ENCODE measurements at regions not wholly inside any gene's neighbourhood (a gene's known extent, or its start where the extent isn't known, plus 50 kb on each side); places are given as distances from the start of the nearest gene placed in this dataset.
"Not testable (repeated sequence)": the region's sequence is repeated elsewhere in the genome, so short reads cannot be mapped to it uniquely, and the experiment has no call there.

DNA sequence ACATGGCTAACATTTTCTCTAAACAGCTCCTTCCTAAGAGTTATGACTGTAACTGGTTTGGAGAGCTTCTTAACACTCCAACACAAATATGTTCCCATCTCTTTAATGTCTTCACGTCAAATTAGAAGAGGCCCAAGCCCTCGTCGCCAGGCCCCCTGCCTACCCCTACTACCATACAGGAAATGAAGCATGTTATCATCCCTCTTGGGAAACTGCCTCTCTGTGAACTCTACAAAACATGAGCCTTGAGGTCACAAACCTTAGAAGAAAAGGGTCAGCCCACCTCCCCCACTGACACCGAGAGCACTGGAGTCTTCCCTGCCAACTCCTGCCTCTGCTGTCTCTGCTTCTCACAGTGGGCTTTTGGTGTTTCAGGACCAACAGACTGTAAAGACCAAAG is 243.1 kb upstream of the STT3B start:
- no peak for DNase-seq (ENCODE audit: low spot score)

DNA sequence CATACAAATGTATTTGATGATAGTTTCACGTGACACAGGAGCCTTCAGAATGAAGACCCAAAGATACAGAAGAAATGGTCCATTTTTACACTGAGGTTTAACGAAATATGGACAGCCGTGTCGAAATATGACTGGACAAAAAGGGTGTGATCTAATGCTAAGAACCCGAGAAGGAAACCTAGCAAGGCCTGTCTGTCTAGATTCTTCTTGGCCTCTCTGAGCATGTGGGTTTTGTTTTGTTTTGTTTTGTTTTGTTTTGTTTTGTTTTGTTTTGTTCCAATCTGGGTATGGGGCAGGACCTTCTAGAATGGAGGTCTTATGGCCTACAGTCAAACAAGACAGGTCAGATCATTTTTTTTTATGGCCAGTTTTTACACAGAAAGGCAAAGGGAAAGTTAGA is 242.7 kb upstream of the STT3B start:
- DNase-seq (ENCODE audit: low spot score): no peak

DNA sequence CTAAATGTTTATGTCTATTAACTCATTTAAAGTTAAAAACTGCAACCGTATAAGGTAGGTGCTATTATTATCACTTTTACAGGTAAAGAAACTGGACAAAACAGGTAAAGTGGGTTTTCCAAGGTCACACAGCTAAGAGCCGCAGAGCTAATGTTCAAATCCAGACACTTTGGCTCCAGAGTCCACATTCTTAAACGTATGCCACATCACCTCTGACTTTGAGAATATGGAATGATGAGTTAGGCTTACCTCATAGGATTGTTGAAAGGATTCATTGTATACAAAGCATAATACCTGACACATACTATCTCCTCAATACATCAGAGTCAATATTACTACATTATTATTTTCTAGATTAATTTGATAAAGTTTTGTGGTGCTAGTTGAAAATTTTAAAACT is 240.9 kb upstream of the STT3B start:
- DNase-seq (ENCODE audit: low spot score): no peak

DNA sequence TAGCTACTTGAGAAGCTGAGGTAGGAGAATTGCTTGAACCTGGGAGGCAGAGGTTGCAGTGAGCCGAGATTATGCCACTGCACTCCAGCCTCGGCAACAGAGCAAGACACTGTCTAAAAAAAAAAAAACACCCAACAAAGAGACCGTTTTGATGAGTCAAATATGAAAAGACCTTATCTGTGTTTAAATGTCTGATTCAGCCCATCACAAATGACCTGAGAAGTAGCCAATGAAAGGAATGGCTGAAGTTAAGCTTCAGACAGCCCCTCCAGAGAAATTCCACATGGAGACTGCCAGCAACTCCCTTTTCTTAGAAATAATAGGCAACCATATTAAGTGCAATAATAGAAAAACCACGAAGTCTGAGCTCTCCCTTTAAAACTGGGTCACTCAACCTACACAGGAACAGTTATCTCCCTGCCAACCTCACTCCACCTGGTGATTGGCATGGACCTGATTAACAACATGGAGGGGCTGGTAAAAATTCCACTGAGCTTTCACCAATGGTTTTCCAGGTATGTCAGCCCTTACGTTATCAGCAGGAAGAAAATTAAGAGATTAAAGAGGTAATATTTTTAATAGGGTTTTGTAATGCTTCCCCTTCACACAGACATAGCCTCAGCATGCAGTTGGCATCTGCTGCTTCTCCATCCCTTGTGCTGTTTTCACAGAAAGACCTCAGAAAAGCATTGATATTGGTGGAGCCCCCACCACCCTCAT is 238.1 kb upstream of the STT3B start:
- DNase-seq (ENCODE audit: low spot score): no peak

DNA sequence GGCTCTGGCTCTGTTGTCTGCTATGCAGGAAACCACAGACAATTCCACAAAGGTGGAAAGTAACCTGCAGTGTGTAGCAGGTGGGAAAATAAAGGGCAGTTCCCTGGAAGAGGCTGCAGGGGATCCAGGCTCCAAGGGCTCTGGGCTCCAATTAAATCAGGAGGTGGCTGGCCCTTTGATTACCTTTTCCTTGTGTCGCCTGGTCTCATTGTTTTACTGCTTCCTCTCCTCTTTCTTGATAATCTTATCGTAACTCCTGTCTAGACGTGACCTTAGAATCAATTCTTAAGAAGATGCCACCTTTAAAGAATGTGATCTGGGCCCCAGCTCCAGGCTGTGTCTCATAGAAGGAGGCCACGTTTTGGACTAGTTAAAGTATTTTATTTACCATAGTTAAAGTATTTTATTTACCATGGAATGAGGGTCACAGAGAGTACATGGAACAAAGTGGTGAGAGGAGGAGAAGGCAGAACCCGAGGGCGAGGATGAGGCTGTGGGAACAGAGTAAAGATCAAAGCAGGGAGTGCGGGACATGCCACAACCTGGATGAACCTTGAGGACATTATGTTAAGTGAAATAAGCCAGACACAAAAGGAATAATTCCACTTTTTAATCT is 237.5 kb upstream of the STT3B start:
- no peak for DNase-seq (ENCODE audit: low spot score)

DNA sequence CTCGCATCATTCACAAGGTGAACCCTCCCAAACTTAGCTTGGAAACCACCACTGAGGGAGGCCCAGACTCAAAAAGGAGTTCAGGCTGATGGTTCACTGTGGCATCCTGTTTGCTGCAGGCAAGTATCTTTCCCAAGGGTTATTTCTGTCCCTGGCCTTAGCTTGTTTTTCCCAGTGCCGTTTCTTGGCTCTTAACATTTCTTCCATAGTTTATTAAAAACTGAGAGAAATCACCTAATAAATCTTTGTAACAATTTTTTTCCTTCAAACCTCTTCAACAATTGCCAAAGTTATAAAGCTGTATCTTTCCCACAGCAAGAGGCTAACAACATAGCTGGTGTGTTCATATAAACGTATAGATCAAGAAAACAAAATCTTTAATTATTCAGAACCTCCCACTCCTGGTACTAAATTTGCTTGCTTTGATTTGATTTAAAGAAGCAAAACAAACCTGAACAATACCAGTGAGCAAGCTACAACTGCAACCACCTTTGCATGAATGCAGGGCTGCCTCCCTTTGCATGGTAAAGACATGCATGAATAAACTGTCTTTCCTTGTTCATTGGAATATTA is 234.9 kb upstream of the STT3B start:
- no peak for DNase-seq (ENCODE audit: low spot score)

DNA sequence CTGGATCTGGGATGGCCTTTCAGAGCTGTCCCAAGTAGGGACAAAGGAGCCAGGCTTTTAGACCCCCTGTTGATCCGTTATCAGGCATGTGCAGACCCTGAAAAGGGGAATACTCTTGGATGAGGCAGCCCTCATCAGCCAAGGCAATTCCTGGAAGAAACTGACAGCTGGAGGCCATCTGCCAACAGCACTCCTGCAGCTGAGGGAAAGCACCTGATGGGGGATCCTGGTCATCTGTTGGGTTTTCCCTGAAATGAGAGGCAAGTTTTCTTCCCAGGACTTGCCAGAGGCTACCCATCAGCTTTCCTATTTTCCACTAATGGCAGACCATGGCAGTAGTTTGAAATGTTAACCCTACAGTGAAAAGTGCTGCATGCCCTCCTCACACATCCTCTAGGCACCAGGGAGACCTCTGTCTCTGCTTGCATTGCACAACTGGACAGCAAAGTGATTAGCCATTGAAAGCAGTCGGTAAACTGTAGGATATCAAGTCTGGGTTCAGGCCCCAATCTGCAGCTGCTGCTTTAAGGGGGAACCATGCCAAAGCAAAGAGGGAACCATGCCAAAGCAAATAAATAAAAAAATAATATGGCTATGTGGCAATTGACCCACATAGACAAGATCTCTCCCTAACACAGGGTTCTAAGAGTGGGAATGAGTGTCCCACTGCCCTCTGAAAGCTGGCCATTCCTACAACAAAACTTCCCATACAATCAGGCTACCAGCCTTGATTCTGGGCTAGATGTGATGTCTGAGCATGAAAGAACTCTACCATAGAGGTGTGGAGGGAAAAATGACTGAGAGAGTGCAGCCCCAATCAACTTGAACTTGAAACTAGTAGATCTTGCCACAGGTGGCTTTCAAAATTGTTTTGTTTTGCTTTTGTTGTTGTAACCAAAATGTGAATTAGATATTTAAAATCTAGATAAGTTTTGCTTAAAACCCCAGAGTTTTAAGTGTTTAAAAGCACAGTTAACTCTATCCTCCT is 232.0 kb upstream of the STT3B start:
- DNase-seq (ENCODE audit: low spot score): no peak

DNA sequence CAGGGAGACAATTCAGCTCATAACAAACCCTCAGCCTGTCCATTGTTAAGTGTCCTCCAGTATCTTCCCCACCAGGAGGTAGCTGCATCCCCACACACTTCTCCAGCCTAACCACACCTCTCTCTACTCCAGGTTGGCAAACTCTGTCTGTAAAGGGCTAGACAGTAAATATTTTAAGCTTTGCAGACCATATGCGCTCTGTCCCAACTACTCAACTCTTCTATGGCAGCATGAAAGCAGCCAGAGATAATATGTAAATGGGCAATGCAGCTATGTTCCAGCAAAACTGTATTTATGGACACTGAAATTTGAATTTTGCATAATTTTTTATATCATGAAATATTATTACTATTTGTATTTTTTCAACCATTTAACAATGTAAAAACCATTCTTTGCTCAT is 230.4 kb upstream of the STT3B start:
- DNase-seq (ENCODE audit: low spot score): no peak

DNA sequence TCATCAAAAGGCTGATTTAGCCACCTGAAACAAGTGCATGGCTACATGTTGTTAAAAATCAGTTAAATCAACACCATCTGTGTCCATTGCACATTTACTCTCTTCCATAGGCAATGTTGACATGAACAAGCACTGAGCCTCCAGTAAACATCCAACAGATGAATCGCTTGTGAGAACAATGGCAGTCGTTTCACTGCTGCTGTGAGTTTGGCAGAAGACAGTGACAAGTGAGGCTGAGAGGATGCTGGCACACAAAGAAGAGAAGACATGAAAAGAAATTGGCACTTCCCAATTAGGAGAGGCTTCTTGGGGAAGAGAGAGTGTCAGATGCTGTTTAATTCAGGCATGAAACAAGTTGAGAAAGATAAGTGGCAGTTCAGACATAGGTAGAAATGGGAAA is 227.4 kb upstream of the STT3B start:
- no peak for DNase-seq (ENCODE audit: low spot score)

DNA sequence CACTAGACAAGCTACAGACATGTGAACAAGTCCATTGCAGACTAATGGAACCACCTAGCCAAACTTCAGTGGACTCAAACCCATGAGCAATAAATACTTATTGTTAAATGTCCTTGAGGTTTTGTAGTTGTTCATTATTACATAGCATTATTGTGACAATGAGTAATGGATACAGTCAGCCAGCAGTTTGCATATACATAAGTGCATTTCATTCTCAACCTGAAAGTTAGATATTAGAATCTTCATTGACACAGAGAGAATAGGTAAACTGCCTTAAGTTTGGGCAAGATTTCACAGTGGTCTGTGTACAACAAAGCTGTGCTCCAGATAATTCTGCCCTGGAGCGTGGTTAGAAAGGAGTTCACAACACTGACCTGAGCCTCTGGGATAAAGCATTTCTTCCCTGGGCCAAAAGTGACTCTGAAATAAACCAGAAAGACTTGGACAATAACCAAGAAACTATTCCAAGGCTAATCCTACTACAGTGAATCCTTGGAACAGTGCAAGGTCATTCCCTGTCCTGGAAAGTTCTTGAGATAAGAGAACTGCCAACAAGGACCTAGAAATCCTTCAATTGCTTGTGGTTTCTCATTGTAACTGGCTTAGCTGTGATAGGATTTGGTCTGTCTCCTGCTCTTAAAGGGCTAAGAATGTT is 225.5 kb upstream of the STT3B start:
- DNase-seq (ENCODE audit: low spot score): no peak

DNA sequence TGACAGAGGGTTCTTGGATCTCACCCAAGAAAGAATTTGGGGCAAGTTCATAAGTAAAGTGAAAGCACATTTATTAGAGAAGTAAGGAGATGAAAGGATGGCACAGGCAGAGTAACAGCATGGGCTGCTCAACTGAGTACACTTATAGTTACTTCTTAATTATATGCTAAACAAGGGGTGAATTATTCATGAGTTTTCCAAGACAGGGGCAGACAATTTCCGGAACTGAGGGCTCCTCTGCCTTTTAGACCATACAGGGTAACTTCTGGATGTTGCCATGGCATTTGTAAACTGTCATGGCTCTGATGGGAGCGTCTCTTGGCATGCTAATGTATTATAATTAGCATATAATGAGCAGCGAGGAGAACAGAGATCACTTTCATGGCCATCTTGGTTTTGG is 221.2 kb upstream of the STT3B start:
- DNase-seq (ENCODE audit: low spot score): no peak

DNA sequence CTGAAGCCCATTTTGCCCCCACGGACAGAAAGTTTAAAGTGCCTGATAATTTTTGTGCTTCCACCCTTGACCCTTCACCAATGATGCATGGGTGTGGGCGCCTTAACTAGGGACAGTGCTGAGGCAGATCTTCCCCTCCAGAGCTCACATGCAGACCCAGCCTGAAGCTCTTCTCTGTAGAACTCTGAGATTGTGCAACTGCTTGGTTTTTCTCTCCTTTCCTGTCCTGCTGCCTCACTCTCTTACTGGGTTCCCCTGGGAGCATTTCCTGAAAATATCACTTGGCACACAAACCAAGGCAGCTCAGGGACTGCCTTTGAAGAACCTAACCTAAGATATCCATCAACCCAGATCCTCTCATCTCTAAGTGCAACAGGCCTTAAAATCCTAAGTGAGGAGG is 220.3 kb upstream of the STT3B start:
- no peak for DNase-seq (ENCODE audit: low spot score)

DNA sequence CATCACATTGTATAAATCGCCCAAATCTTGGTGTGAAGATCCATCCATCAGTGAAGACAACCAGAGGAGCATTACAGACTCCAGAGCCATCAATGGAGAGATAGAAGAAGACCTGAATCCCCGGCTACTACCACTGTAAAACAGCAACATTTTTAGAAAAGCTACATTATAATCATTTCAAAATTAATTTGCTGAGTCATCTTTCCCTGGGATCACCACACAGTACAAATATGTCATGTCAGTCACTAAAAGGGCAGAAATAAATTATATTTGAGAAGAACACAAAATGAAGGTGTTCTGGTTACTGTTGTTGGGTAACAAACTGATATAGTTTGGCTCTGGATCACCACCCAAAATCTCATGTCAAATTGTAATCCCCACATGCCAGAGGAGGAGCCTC is 218.5 kb upstream of the STT3B start:
- DNase-seq (ENCODE audit: low spot score): no peak

DNA sequence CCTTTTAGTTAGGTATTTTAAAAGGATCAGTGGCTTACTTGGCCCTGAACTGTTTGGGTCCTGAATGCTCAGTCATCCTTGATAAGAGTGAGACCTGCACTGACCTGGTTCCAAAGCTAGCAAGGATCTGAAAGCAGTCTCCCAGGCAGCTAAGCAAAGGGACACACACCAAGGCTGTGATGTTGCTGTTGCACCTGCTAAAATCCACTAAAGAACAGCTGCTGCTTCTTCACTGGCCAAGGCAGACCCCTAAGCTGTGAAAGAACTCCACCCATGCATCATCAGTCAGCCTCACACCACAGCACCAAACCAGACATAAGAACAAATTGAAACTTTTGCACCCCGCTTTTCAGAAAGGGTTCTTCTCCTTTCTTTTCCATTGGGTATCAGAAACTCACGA is 213.4 kb upstream of the STT3B start:
- DNase-seq (ENCODE audit: low spot score): no peak

DNA sequence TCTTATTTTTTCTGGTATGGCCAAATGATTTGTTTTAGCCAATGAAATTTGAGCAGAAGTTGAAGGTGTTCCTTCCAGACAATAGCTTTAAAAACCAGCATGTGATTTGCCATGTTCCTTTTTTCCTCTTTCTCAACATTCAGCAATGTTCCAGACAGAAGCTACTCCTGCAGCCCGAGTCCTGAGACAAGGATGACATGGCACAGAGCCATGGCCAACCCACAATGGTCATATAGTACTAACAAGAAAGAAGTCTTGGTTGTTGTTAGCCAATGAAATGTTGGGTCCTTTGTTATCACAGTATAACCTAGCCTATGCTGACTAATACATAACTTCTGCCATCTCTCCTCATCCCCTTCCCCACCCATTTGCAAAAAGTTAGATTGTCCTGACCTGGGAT is 211.1 kb upstream of the STT3B start:
- DNase-seq (ENCODE audit: low spot score): no peak

DNA sequence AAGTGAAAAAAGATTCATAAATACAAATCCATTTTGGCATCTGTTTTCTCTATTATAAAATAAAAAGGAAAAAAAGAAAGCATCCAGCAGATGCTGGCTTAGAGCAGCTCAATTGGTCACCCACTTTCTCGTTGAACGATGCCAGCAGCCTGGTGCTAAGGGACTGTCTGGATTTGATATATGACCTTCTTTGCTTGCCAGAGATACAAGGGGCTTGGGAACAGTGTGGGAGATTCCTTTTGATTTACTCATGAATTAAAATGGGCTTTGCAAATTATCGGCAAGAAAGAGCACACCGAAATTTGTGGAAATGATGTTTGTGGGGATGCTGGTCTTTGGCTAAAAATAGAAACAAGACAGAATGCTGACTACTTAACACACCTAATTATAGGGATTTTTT is 210.3 kb upstream of the STT3B start:
- no peak for DNase-seq (ENCODE audit: low spot score)

DNA sequence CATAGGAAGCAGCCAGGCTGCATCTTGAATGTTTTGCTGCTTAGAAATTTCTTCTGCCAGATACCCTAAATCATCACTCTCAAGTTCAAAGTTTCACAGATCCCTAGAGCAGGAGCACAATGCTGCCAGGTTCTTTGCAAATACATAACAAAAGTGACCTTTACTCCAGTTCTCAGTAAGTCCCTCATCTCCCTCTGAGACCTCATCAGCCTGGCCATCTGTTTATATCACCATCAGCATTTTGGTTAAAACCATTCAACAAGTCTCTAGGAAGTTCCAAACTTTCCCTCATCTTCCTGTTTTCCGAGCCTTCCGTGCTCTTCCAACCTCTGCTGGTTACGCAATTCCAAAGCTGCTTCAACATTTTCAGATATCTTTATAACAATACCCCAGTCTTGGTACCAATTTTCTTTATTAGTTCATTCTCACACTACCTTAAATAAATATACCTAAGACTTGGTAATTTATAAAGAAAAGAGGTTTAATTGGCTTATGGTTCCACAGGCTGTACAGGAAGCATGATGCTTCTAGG is 204.8 kb upstream of the STT3B start:
- DNase-seq (ENCODE audit: low spot score): not testable (repeated sequence)

DNA sequence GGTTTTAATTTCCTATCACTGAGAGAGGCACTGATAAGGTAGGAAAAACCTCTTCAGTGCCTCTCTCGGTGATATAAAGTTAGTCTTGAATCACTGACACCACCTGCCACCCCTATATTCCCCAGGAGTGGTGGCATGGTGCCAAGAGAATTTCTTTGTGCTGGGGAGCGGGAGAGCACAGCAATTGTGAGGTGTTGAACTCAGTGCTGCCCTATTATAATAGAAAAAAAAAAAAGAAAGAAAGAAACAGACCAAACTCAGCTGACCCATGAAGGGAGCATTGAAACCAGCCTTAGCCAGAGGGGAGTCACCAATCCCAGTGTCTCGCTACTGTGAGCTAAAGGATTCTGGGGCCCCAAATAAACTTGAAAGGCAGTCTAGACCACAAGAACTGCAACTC is 201.4 kb upstream of the STT3B start:
- no peak for DNase-seq (ENCODE audit: low spot score)

DNA sequence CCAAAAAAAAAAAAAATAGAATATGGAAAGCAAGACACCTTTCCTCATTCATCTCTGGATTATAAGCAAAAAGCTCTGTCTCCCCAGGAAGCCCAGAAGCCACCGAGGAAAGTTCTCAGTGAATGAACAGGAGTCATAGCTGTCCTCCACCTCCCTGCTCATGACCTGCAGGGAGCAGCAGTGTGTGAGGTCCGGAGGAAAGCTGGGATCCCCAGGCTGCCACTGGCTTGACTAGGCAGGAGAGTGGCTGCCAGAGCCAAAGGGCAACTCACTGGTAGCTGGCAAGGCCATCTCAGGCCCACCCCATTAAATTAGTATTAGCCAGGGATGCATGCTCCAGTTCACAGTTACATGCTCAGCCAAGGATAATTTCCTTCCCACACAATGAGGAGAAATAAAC is 191.6 kb upstream of the STT3B start:
- no peak for DNase-seq (ENCODE audit: low spot score)

DNA sequence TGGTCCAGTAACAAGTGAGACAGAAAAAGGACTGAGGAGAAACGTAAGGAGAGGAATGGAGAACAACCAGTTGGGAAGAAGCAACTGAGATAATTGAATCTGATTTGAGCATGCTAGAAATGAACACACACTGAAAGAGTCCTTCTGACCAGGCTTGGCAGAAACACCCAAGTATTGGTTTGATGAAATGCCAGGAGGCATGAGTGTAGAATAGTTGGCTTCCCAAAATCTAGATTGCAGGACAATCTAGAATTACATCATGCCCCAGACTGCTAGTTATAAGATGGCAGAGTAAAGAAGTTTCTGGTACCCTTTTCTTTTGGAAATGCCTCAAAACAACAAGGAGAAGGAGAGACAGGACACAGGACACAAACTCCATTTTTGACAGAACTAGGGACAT is 189.7 kb upstream of the STT3B start:
- no peak for DNase-seq (ENCODE audit: low spot score)

DNA sequence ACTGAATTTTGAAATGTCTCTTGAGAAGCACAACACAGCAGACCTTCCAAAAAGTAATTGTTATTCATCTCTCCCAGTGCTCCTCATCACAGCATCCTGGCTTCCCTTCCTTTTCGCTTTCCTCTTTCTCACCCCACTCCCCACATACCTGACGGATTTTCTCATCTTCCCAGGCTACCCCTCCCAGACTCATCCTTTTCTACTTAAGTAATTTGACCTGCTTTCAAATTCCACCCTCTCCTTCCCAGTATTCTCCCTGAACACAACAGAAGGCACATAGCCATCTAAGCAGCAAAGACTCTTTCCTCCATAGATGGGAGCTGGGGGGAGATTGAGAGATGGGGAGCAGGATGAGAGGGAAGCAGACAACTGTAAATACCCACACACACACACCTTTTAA is 187.1 kb upstream of the STT3B start:
- DNase-seq (ENCODE audit: low spot score): no peak

DNA sequence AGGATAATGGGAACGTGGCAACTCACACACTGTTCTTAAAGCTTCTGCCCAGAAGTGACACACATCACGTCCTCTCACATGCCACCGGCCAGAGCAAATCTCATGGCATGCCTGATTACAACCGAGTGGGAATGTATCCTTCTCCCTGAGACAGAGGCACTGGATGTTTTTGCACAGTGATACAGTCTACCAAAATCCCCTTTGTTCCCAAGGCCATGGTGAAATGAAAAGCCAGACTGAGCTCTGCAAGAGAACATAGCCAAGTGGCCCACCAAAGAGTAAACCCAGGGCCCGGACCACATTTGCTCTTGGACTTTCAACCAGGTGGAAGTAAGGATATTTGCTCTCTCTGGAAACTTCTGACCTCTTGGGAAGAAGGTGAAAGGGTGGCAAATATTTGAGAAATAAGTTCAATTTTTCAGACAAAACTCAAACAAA is 186.2 kb upstream of the STT3B start:
- no peak for DNase-seq (ENCODE audit: low spot score)
